H1 (cell line): ENCODE measurements at regions not wholly inside any gene's neighbourhood (a gene's known extent, or its start where the extent isn't known, plus 50 kb on each side); places are given as distances from the start of the nearest gene placed in this dataset.

Source experiments
- CTCF ChIA-PET: fragments of 300-600 bp; sonication (Branson Sonifier 250); formaldehyde crosslinking; loops from one replicate; lab custom pipeline; 2021; ENCODE audit not compliant: partially characterized antibody; lab: Charles Lee
- POLR2A ChIA-PET: fragments of 300-600 bp; sonication (Branson Sonifier 250); formaldehyde crosslinking; loops from one replicate; lab custom pipeline; 2021; ENCODE audit warnings: inconsistent platforms; ENCODE audit not compliant: partially characterized antibody; lab: Charles Lee
- DNase-seq, 2 experiments: peaks; one replicate each; pipeline versions ENCODE4 v3.0.0 to v3.0.0-alpha.2; 2010 to 2022; ENCODE audit warnings: low spot score in 2 of 2, low read depth in 1 of 2, mixed read lengths in 1 of 2
- FAIRE-seq: peaks from 2 replicates; lab custom pipeline; 2011; peaks lifted over from hg19 to GRCh38; lab: Jason Lieb, UNC
- H2AFZ ChIP-seq: 2 replicates; pipeline ENCODE4 v1.8.1; 2012; ENCODE audit warnings: low read length, inconsistent platforms
- H2AK5ac ChIP-seq: 2 replicates; pipeline ENCODE4 v1.6.1; 2013; ENCODE audit warnings: low read depth, low read length
- H2BK120ac ChIP-seq: replicated peaks from 2 replicates; pipeline ENCODE3; 2013; ENCODE audit warnings: low read depth, low read length, inconsistent platforms
- H2BK12ac ChIP-seq: 2 replicates; pipeline ENCODE4 v1.6.1; 2013; ENCODE audit warnings: low read depth, low read length
- H2BK15ac ChIP-seq: 2 replicates; pipeline ENCODE4 v1.6.1; 2013; ENCODE audit warnings: low read length
- H2BK20ac ChIP-seq: 2 replicates; pipeline ENCODE4 v1.6.1; 2013; ENCODE audit warnings: low read length
- H2BK5ac ChIP-seq: 2 replicates; pipeline ENCODE4 v1.6.1; 2013; ENCODE audit warnings: low read depth, low read length
- H3K14ac ChIP-seq: 2 replicates; pipeline ENCODE4 v1.6.1; 2013; ENCODE audit warnings: inconsistent platforms; ENCODE audit not compliant: insufficient read length
- H3K18ac ChIP-seq: 2 replicates; pipeline ENCODE4 v1.6.1; 2013; ENCODE audit warnings: low read length; ENCODE audit errors: extremely low read depth
- H3K23ac ChIP-seq: 2 replicates; pipeline ENCODE4 v1.6.1; 2013; ENCODE audit warnings: inconsistent platforms; ENCODE audit not compliant: insufficient read length
- H3K23me2 ChIP-seq: 2 replicates; pipeline ENCODE4 v1.6.1; 2013; ENCODE audit warnings: low read depth, low read length
- H3K27ac ChIP-seq: 2 replicates; pipeline ENCODE4 v1.6.1; 2011; ENCODE audit warnings: low read depth, low read length, inconsistent platforms
- H3K27me3 ChIP-seq, 4 experiments: replicated peaks in 1 of 4; 1 replicate in 1 of 4; 2 replicates in 3 of 4; pipeline versions ENCODE4 v1.6.1 to v1.8.1; 2011 to 2013; ENCODE audit warnings: low read length in 3 of 4, mild to moderate bottlenecking in 3 of 4, inconsistent platforms in 2 of 4, mixed read lengths in 2 of 4, moderate library complexity in 1 of 4; ENCODE audit not compliant: control insufficient read depth in 3 of 4, insufficient read depth in 3 of 4; ENCODE audit errors: extremely low read depth in 1 of 4
- H3K36me3 ChIP-seq, 4 experiments: 2 replicates each; pipeline versions ENCODE4 v1.6.1 to v1.8.1; 2011 to 2013; ENCODE audit warnings: mild to moderate bottlenecking in 4 of 4, low read length in 3 of 4, moderate library complexity in 2 of 4, control low read depth in 1 of 4, inconsistent platforms in 1 of 4; ENCODE audit not compliant: insufficient read depth in 4 of 4, control insufficient read depth in 2 of 4
- H3K4ac ChIP-seq: replicated peaks from 2 replicates; pipeline ENCODE3; 2013; ENCODE audit warnings: low read length, low read depth, mixed read lengths, inconsistent platforms; ENCODE audit not compliant: insufficient read length
- H3K4me1 ChIP-seq, 4 experiments: replicated peaks in 1 of 4; 1 replicate in 1 of 4; 2 replicates in 3 of 4; pipeline versions ENCODE4 v1.6.1 to v1.8.1; 2011 to 2013; ENCODE audit warnings: low read length in 3 of 4, inconsistent platforms in 2 of 4, mixed read lengths in 1 of 4; ENCODE audit not compliant: insufficient read depth in 4 of 4, control insufficient read depth in 3 of 4
- H3K4me2 ChIP-seq, 2 experiments: 2 replicates each; pipeline versions ENCODE4 v1.6.1 to v1.8.1; 2011 to 2013; ENCODE audit warnings: low read depth in 2 of 2, low read length in 2 of 2, control low read depth in 1 of 2, inconsistent platforms in 1 of 2, mild to moderate bottlenecking in 1 of 2; ENCODE audit not compliant: insufficient read depth in 1 of 2
- H3K4me3 ChIP-seq, 4 experiments: fragments of 200-600, 300-600 bp in 1 of 4; sonication (generic), shearing (Covaris generic), sonication (Bioruptor Twin) in 1 of 4; 2 replicates each; pipeline versions ENCODE4 v1.5.1 to v1.8.1; 2011 to 2016; ENCODE audit warnings: low read length in 4 of 4, low read depth in 3 of 4, control low read depth in 2 of 4, inconsistent platforms in 2 of 4, mild to moderate bottlenecking in 2 of 4, mixed read lengths in 1 of 4, moderate library complexity in 1 of 4; ENCODE audit not compliant: insufficient read depth in 2 of 4; ENCODE audit errors: extremely low read depth in 1 of 4
- H3K56ac ChIP-seq: replicated peaks from 2 replicates; pipeline ENCODE3; 2013; ENCODE audit warnings: low read depth, mild to moderate bottlenecking, mixed read lengths, low read length, inconsistent platforms; ENCODE audit not compliant: insufficient read length
- H3K79me1 ChIP-seq: 2 replicates; pipeline ENCODE4 v1.6.1; 2013; ENCODE audit warnings: low read depth, low read length, control low read depth
- H3K79me2 ChIP-seq, 2 experiments: 2 replicates each; pipeline versions ENCODE4 v1.6.1 to v1.8.1; 2012 to 2013; ENCODE audit warnings: low read length in 2 of 2, mild to moderate bottlenecking in 2 of 2, inconsistent platforms in 1 of 2; ENCODE audit not compliant: insufficient read depth in 2 of 2, control insufficient read depth in 1 of 2
- H3K9ac ChIP-seq, 4 experiments: replicated peaks in 1 of 4; 1 replicate in 1 of 4; 2 replicates in 3 of 4; pipeline versions ENCODE4 v1.6.1 to v1.8.1; 2011 to 2013; ENCODE audit warnings: low read depth in 3 of 4, low read length in 3 of 4, control low read depth in 2 of 4, mild to moderate bottlenecking in 2 of 4, moderate library complexity in 2 of 4, inconsistent platforms in 1 of 4; ENCODE audit errors: extremely low read depth in 1 of 4
- H3K9me3 ChIP-seq, 2 experiments: 2 replicates each; pipeline versions ENCODE4 v1.6.1 to v1.8.1; 2012 to 2013; ENCODE audit warnings: mild to moderate bottlenecking in 2 of 2, moderate library complexity in 2 of 2, control low read depth in 1 of 2, inconsistent platforms in 1 of 2, low read depth in 1 of 2, low read length in 1 of 2, mixed read lengths in 1 of 2; ENCODE audit not compliant: insufficient read depth in 2 of 2
- H4K20me1 ChIP-seq, 2 experiments: replicated peaks in 1 of 2; 2 replicates each; pipeline versions ENCODE3 to v1.8.1; 2011 to 2013; ENCODE audit warnings: inconsistent platforms in 2 of 2, low read length in 2 of 2, mild to moderate bottlenecking in 1 of 2; ENCODE audit not compliant: insufficient read depth in 2 of 2, control insufficient read depth in 1 of 2
- H4K5ac ChIP-seq: 2 replicates; pipeline ENCODE4 v1.6.1; 2013; ENCODE audit warnings: low read length, low read depth, mixed read lengths, inconsistent platforms; ENCODE audit not compliant: insufficient read length
- H4K8ac ChIP-seq: 2 replicates; pipeline ENCODE4 v1.8.0; 2013; ENCODE audit warnings: mild to moderate bottlenecking, moderate library complexity, low read length, inconsistent platforms; ENCODE audit not compliant: insufficient read depth; ENCODE audit errors: extremely low read depth
- H4K91ac ChIP-seq: replicated peaks from 2 replicates; pipeline ENCODE3; 2013; ENCODE audit warnings: low read length, mixed read lengths, inconsistent platforms; ENCODE audit not compliant: insufficient read length
- BCL11A ChIP-seq, 2 experiments: IDR thresholded peaks; one replicate each; pipeline ENCODE4 v1.6.1; 2011; ENCODE audit warnings: low read depth in 2 of 2, low read length in 2 of 2, mild to moderate bottlenecking in 2 of 2
- BRCA1 ChIP-seq: IDR thresholded peaks from 2 replicates; pipeline ENCODE4 v1.6.1; 2012; ENCODE audit warnings: low read depth, low read length, improper control_type of control experiment
- CBX5 ChIP-seq: fragments of 300-800, 300-1000 bp; sonication (generic); IDR thresholded peaks from 2 replicates; pipeline ENCODE4 v1.7.1; 2016; ENCODE audit warnings: antibody characterized with exemption, low read length, low read depth
- CTCF ChIP-seq, 3 experiments: IDR thresholded peaks; 1 replicate in 2 of 3; 2 replicates in 1 of 3; pipeline versions ENCODE4 v1.5.1 to v1.6.1; 2011; ENCODE audit warnings: low read length in 3 of 3, mild to moderate bottlenecking in 3 of 3, inconsistent platforms in 2 of 3, low read depth in 1 of 3, moderate library complexity in 1 of 3; ENCODE audit not compliant: insufficient read depth in 1 of 3; ENCODE audit errors: control extremely low read depth in 1 of 3
- KDM5A ChIP-seq: fragments of 200-600 bp; IDR thresholded peaks from 2 replicates; pipeline ENCODE4 v1.7.1; 2012; ENCODE audit warnings: mild to moderate bottlenecking, low read length, inconsistent platforms, mixed read lengths
- RBBP5 ChIP-seq: IDR thresholded peaks from 2 replicates; pipeline ENCODE4 v1.7.1; 2012; ENCODE audit warnings: low read depth, mild to moderate bottlenecking, inconsistent platforms, low read length, moderate library complexity, borderline replicate concordance
- RFX5 ChIP-seq: IDR thresholded peaks from 2 replicates; pipeline ENCODE4 v1.6.1; 2011; ENCODE audit warnings: low read depth, low read length, improper control_type of control experiment, borderline replicate concordance
- SAP30 ChIP-seq: fragments of 300-600 bp; sonication (generic); IDR thresholded peaks from 2 replicates; pipeline ENCODE4 v1.7.1; 2012; ENCODE audit warnings: low read length, moderate library complexity, mild to moderate bottlenecking, inconsistent platforms; ENCODE audit not compliant: insufficient read depth, insufficient replicate concordance
- SIRT6 ChIP-seq: IDR thresholded peaks from one replicate; pipeline ENCODE4 v1.7.1; 2012; ENCODE audit warnings: low read length, inconsistent platforms
- SIX5 ChIP-seq: IDR thresholded peaks from 2 replicates; pipeline ENCODE4 v1.6.1; 2011; ENCODE audit warnings: mild to moderate bottlenecking, low read depth, low read length
- SP1 ChIP-seq: IDR thresholded peaks from 2 replicates; pipeline ENCODE4 v1.6.1; 2011; ENCODE audit warnings: low read depth, low read length
- TAF7 ChIP-seq: optimal IDR thresholded peaks from 2 replicates; pipeline ENCODE3; 2011; ENCODE audit warnings: low read depth, mild to moderate bottlenecking, inconsistent platforms, low read length, moderate library complexity, borderline replicate concordance
- WGBS, 2 experiments: shearing (Covaris generic) in 1 of 2; methylation state at CpG; one replicate each; pipeline versions ENCODE4 v1.1.6 to v1.1.7; 2013 to 2015; ENCODE audit warnings: low lambda C conversion rate in 2 of 2, mixed read lengths in 2 of 2, inconsistent platforms in 1 of 2, low coverage in 1 of 2, missing lambda C conversion rate in 1 of 2; ENCODE audit not compliant: insufficient replicate concordance in 2 of 2, insufficient coverage in 1 of 2, insufficient read length in 1 of 2; ENCODE audit errors: extremely low coverage in 1 of 2, missing lambda C conversion rate in 1 of 2; 5-methylcytosine and 5-hydroxymethylcytosine counted together

- no peaks in the 10 kb centered on the region for H3K36me3 ChIP-seq
- no peak overlapping the region for H3K56ac ChIP-seq
- H2AK5ac ChIP-seq = no peak overlapping the region
- no peaks in the 10 kb centered on the region for H3K79me2 ChIP-seq
- H3K4me3 ChIP-seq = no peak overlapping the region
- no peak overlapping the region for H3K27ac ChIP-seq
- H3K4me2 ChIP-seq = no peak overlapping the region
- H2BK12ac ChIP-seq = no peak overlapping the region
- H2BK20ac ChIP-seq = no peak overlapping the region
- no peak overlapping the region for H2BK15ac ChIP-seq
- no peak overlapping the region for H3K4ac ChIP-seq
- H3K9me3 ChIP-seq = no peaks in the 10 kb centered on the region
- FAIRE-seq = no peak
- H3K4me1 ChIP-seq = no peaks in the 10 kb centered on the region; a peak in 1 of 7 replicates
- no peak for DNase-seq
- peak overlapping the region; percentile 36; the same call in 1 of the 2 replicates for H4K8ac ChIP-seq
- no peak overlapping the region for H2BK5ac ChIP-seq
- H4K5ac ChIP-seq = no peak overlapping the region
- no peaks in the 10 kb centered on the region for H3K27me3 ChIP-seq
- no peak overlapping the region for H3K18ac ChIP-seq
- no peak overlapping the region for H3K9ac ChIP-seq
- H2AFZ ChIP-seq = no peak overlapping the region
- CTCF ChIA-PET = no interaction called here
- POLR2A ChIA-PET = no interaction called here
- no peak overlapping the region for H4K91ac ChIP-seq
- H4K20me1 ChIP-seq = no peaks in the 10 kb centered on the region
- H3K79me1 ChIP-seq = no peaks in the 10 kb centered on the region
- no peak overlapping the region for H2BK120ac ChIP-seq
- H3K14ac ChIP-seq = no peak overlapping the region
- H3K23ac ChIP-seq = no peak overlapping the region
- no peaks in the 10 kb centered on the region for H3K23me2 ChIP-seq
- 89% methylated on average over 15 of the region's 15 CpGs; no CpG with 5 or more reads in 1 of the 2 experiments for WGBS, 2 experiments
- no peak for TF ChIP-seq BCL11A (IDR thresholded peaks at IDR 0.05; ENCODE audit: low read depth in 2 of 2, low read length in 2 of 2)
- no peak for TF ChIP-seq RFX5
- no peak for TF ChIP-seq RBBP5
- no peak for TF ChIP-seq SAP30
- TF ChIP-seq SP1 = no peak
- TF ChIP-seq KDM5A = no peak
- no peak for TF ChIP-seq SIRT6
- TF ChIP-seq BRCA1 = no peak
- TF ChIP-seq CBX5 = no peak
- TF ChIP-seq TAF7 = no peak
- TF ChIP-seq CTCF (IDR thresholded peaks at IDR 0.05; ENCODE audit: control extremely low read depth in 1 of 3, insufficient read depth in 1 of 3, low read depth in 1 of 3, low read length in 3 of 3) = no peak
- TF ChIP-seq SIX5 = no peak
Measured at GRCh38 chr7:155973451-155973997, 161.3 kb upstream of the SHH start.
